IPS-20b (cell line): ENCODE measurements at regions not wholly inside any gene's neighbourhood (a gene's known extent, or its start where the extent isn't known, plus 50 kb on each side); places are given as distances from the start of the nearest gene placed in this dataset.
"Not testable (repeated sequence)": the region's sequence is repeated elsewhere in the genome, so short reads cannot be mapped to it uniquely, and the experiment has no call there.

Source experiments
- H3K27ac ChIP-seq: one replicate; pipeline ENCODE4 v1.5.1; 2013; ENCODE audit warnings: low read length
- H3K27me3 ChIP-seq: 2 replicates; pipeline ENCODE4 v1.6.1; 2013; ENCODE audit warnings: mild to moderate bottlenecking, low read length, inconsistent platforms; ENCODE audit not compliant: insufficient read depth
- H3K36me3 ChIP-seq: 2 replicates; pipeline ENCODE4 v1.6.1; 2013; ENCODE audit warnings: low read depth, mild to moderate bottlenecking, inconsistent platforms, low read length, moderate library complexity; ENCODE audit not compliant: insufficient read depth
- H3K4me1 ChIP-seq: 2 replicates; pipeline ENCODE4 v1.6.1; 2013; ENCODE audit warnings: mild to moderate bottlenecking, control low read depth, inconsistent platforms, low read length, moderate library complexity; ENCODE audit not compliant: insufficient read depth
- H3K4me3 ChIP-seq: 2 replicates; pipeline ENCODE4 v1.5.1; 2013; ENCODE audit warnings: mild to moderate bottlenecking, low read length, inconsistent platforms
- H3K9ac ChIP-seq: 2 replicates; pipeline ENCODE4 v1.6.1; 2013; ENCODE audit warnings: low read depth, mild to moderate bottlenecking, inconsistent platforms, low read length, moderate library complexity
- H3K9me3 ChIP-seq: 2 replicates; pipeline ENCODE4 v1.6.1; 2013; ENCODE audit warnings: mild to moderate bottlenecking, low read depth, low read length, inconsistent platforms; ENCODE audit not compliant: insufficient read depth

- H3K27ac ChIP-seq: no peak overlapping the region
- no peaks in the 10 kb centered on the region for H3K4me1 ChIP-seq
- no peaks in the 10 kb centered on the region for H3K36me3 ChIP-seq
- no peaks in the 10 kb centered on the region for H3K9me3 ChIP-seq
- no peaks in the 10 kb centered on the region for H3K27me3 ChIP-seq
- no peak overlapping the region for H3K9ac ChIP-seq
- H3K4me3 ChIP-seq: no peak overlapping the region
Measured at GRCh38 chr11:81585390-81585933, 1148.2 kb downstream of the FAM181B start.

- no peaks in the 10 kb centered on the region for H3K27me3 ChIP-seq
- no peak overlapping the region for H3K9ac ChIP-seq
- no peaks in the 10 kb centered on the region for H3K4me1 ChIP-seq
- H3K27ac ChIP-seq: no peak overlapping the region
- H3K36me3 ChIP-seq: no peaks in the 10 kb centered on the region
- H3K4me3 ChIP-seq: no peak overlapping the region
- no peaks in the 10 kb centered on the region for H3K9me3 ChIP-seq
Measured at GRCh38 chr11:81579339-81579738, 1154.3 kb downstream of the FAM181B start.

- Histone ChIP-seq H3K9me3 (no peaks in the 10 kb centered on the region), H3K36me3 (no peaks in the 10 kb centered on the region), H3K27me3 (no peaks in the 10 kb centered on the region), H3K9ac (no peak overlapping the region), H3K27ac (no peak overlapping the region), H3K4me1 (no peaks in the 10 kb centered on the region), H3K4me3 (no peak overlapping the region)
Measured at GRCh38 chr11:81578571-81578970, 1155.1 kb downstream of the FAM181B start.

DNA sequence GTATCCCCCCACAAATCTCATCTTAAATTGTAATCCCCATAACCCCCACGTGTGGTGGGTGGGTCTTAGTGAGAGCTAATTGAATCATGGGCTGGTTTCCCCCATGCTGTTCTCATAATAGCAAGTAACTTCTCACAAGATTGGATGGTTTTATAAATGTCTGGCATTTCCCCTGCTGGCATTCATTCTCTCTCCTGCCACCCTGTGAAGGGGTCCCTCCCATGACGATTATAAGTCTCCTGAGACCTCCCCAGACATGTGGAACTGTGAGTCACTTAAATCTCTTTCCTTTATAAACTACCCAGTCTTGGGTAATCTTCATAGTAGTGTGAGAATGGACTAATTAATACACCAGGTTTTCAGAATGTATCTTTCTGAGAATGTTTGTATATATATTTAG, 1159.4 kb downstream of the FAM181B start:
- no peaks in the 10 kb centered on the region for H3K4me1 ChIP-seq
- H3K36me3 ChIP-seq: no peaks in the 10 kb centered on the region
- H3K9me3 ChIP-seq: no peaks in the 10 kb centered on the region
- no peaks in the 10 kb centered on the region for H3K27me3 ChIP-seq
- no peak overlapping the region for H3K9ac ChIP-seq
- H3K4me3 ChIP-seq: no peak overlapping the region
- no peak overlapping the region for H3K27ac ChIP-seq

- Histone ChIP-seq H3K9me3 (no peaks in the 10 kb centered on the region), H3K36me3 (no peaks in the 10 kb centered on the region), H3K27me3 (no peaks in the 10 kb centered on the region), H3K4me1 (no peaks in the 10 kb centered on the region), H3K4me3 (no peak overlapping the region), H3K9ac (no peak overlapping the region), H3K27ac (no peak overlapping the region)
Measured at GRCh38 chr11:81573367-81573766, 1160.3 kb downstream of the FAM181B start.

GRCh38 chr11:81570669-81571068, 1163.0 kb downstream of the FAM181B start:
- Histone ChIP-seq H3K9ac (no peak overlapping the region), H3K27me3 (no peaks in the 10 kb centered on the region), H3K27ac (no peak overlapping the region), H3K36me3 (no peaks in the 10 kb centered on the region), H3K4me1 (no peaks in the 10 kb centered on the region), H3K4me3 (no peak overlapping the region), H3K9me3 (no peaks in the 10 kb centered on the region)

- no peak overlapping the region for H3K27ac ChIP-seq
- no peak overlapping the region for H3K9ac ChIP-seq
- no peaks in the 10 kb centered on the region for H3K36me3 ChIP-seq
- H3K27me3 ChIP-seq: no peaks in the 10 kb centered on the region
- no peaks in the 10 kb centered on the region for H3K4me1 ChIP-seq
- no peaks in the 10 kb centered on the region for H3K9me3 ChIP-seq
- H3K4me3 ChIP-seq: no peak overlapping the region
Measured at GRCh38 chr11:81569999-81570398, 1163.7 kb downstream of the FAM181B start.

GRCh38 chr11:81568918-81569317, 1164.7 kb downstream of the FAM181B start:
- Histone ChIP-seq H3K4me3 (no peak overlapping the region), H3K4me1 (no peaks in the 10 kb centered on the region), H3K36me3 (no peaks in the 10 kb centered on the region), H3K27me3 (no peaks in the 10 kb centered on the region), H3K9me3 (no peaks in the 10 kb centered on the region), H3K9ac (no peak overlapping the region), H3K27ac (no peak overlapping the region)

DNA sequence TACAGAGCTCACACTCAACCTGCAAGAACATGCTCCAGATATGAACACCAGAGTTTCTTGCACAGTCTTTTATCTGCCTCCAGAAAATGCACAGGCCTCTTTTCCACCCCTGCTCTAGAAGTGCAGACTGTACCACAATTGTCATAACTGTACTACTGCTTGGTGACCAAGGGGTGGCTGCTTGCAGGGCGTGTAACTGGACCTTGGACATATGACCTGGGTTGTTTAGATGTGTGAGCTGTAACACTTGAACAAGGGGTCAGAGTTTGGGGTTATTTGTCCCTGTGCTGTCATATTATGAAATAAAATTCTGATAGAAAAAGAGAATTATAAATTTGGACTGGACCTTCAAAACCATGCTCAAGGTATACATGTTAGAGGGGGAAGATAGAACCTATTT, 1185.5 kb downstream of the FAM181B start:
- no peaks in the 10 kb centered on the region for H3K9me3 ChIP-seq
- no peak overlapping the region for H3K4me3 ChIP-seq
- no peaks in the 10 kb centered on the region for H3K27me3 ChIP-seq
- no peaks in the 10 kb centered on the region for H3K36me3 ChIP-seq
- no peaks in the 10 kb centered on the region for H3K4me1 ChIP-seq
- H3K9ac ChIP-seq: no peak overlapping the region
- no peak overlapping the region for H3K27ac ChIP-seq

DNA sequence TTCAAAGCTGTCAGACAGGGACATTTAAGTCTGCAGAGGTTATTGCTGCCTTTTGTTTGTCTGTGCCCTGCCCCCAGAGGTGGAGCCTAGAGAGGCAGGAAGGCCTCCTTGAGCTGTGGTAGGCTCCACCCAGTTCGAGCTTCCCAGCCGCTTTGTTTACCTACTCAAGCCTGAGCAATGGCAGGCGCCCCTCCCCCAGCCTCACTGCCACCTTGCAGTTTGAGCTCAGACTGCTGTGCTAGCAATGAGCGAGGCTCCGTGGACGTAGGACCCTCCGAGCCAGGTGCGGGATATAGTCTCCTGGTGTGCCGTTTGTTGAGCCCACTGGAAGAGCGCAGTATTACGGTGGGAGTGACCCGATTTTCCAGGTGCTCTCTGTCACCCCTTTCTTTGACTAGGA, 1193.9 kb downstream of the FAM181B start:
- not testable (repeated sequence) for H3K4me3 ChIP-seq, H3K27me3 ChIP-seq, H3K4me1 ChIP-seq, H3K36me3 ChIP-seq, H3K27ac ChIP-seq, H3K9ac ChIP-seq, H3K9me3 ChIP-seq

DNA sequence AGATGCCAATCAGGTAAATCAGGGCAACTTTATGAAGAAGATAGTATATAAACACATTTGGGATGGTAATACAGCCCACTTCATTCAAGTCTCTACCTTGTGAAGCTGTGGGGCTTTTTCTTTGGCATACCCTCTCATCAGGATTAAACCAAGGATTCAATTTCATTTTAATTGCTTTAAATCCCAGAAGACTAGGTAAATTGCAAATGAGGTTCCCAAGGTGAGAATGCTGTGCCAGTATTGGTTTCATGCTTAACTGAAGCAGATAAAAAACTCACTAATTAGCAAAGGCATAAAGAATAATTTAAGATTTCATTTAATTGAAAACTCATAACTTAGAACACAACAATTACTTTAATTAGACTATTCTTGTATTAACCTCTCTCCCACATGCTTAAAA, 1218.1 kb downstream of the FAM181B start:
- Histone ChIP-seq H3K36me3 (no peaks in the 10 kb centered on the region), H3K9me3 (no peaks in the 10 kb centered on the region), H3K9ac (no peak overlapping the region), H3K27me3 (no peaks in the 10 kb centered on the region), H3K27ac (no peak overlapping the region), H3K4me1 (no peaks in the 10 kb centered on the region), H3K4me3 (no peak overlapping the region)

DNA sequence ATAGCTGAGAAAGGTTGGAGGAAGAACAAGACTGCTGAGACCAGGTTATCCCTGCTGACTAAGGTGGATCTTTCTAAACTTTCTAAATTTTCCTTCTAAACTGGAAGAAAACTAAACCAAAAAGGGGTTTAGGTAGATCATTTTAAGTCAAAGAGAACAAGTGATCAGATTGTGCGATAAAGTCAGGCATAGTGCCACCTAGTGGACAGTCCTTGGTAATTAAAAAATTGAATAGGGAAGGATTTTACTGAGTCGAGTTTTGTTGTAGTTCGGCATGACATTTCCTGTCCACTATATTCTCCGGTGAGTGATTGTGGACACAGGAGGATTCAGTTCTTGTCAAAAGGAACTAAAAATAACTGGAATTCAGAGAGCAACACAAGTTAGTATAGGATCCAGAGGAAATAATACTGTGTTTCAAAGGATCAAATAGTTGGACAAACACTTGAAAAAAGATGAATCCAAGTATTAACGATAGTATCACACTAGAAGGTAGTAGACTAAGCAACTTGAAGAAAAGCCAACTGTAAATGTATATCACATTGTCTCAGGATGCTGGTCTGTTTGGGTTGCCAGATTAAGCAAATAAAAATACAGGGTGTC, 1236.4 kb downstream of the FAM181B start:
- peaks cover 12% of the 10 kb centered on the region; the same call in 1 of the 2 replicates for H3K4me1 ChIP-seq
- no peak overlapping the region for H3K9ac ChIP-seq
- 0 out of 2 replicates have a peak, but pooled peaks cover 3% of the 10 kb centered on the region for H3K27me3 ChIP-seq
- H3K9me3 ChIP-seq: no peaks in the 10 kb centered on the region
- no peak overlapping the region for H3K27ac ChIP-seq
- H3K36me3 ChIP-seq: no peaks in the 10 kb centered on the region
- no peak overlapping the region for H3K4me3 ChIP-seq
